Stimulated activated CD4-positive, alpha-beta T cell treated with anti-CD3 and anti-CD28 coated beads, TNF-alpha, amount 100 ng/mL, for 4 hours (primary cell): ENCODE measurements at regions not wholly inside any gene's neighbourhood (a gene's known extent, or its start where the extent isn't known, plus 50 kb on each side); places are given as distances from the start of the nearest gene placed in this dataset.

Experiments
- DNase-seq, 3 experiments: peaks; one replicate each; pipeline ENCODE4 v3.0.0-alpha.2; 2020; ENCODE audit warnings: low read depth in 3 of 3

DNA sequence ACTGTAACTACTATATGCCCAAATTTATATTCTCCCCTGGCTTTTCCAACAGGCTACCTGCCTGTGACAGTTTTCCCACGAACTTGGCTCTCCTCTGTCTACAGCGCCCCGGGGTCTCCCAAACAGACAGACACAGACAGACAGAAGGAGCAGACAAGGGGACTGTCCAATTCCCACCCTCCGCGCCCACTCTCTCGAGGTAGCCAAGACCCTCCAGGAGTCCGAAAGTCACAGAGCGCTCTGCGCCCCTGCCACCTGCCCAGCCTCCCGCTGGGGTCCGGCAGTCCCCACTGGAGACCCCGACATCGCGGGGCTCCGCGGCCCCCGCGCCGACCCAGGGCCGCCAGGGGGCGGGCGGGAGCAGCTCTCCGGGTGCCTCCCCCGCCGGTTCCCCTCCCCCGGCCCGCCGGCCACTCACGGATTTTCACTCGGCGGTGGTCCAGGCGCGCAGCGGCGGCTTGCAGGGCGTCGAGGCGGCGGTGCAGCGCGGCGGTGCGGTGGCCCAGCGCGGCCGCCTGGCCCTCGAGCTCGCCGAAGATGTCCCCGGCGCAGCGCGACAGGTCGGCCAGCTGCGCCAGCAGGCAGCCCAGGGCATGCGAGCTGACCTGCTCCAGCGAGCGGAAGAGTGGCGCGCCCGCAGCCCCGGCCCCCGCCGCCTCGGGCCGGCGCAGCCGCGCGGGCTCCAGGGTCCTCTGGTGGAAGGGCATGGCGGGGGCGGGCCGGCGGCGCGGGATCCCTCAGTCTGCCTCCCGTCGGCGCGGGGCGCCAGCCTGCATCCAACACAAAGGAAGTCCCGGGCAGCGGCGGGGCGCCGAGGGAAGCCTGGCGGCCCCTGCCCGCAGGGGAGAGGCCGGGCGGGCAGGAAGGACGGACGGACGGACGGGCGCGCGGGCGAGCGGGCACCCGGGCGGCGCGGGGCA, 81.3 kb upstream of the CCDC28A start:
- peak; percentile 15 to 48 (median 16) for DNase-seq

DNA sequence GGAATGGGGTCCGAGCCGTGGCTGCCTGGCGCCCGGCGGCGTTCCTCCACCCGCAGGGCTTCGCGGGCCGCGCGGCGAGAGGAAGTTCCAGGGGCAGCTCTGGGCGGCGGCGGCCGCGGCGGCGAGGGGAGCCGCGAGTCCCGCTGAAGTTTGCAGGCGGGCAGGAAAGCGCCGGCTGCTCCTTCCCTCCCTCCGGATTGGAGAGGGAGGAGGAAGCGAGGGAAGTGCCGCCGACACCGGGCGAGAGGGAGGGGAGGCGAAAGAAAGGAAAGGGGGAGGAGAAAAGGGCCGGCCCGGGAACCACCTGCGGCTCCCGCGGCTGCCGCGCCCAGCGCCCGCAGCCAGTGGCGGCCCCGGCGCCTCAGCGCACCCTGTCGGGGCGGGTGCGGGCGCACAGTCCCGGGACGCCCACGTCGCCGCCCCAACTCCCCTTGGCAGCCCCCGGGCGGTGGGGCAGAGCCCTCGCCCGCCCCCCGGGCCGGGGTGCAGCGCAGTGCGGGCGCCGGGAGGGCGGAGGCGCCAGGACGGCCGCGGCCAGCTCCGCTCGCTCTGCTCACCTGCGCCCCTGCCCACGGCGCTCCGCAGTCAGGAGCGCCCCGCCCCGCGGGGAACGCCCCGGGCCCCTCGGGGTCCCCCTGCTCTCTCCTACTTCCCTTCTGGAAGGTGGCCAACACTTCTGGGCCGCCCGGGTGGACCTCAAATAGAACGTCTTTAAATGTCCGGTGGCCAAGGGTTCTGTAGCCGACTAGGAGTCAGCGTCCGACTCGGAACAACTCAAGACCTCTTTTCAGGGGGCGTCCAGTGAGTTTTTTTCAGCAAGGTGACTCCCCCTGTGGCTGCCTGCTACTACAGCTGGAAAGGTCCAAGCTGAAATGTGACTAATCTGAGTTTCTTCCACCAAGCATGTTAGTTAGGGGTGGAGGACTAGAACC, 80.3 kb upstream of the CCDC28A start:
- DNase-seq: peak in 2 of 3 experiments; percentile 8 to 10

DNA sequence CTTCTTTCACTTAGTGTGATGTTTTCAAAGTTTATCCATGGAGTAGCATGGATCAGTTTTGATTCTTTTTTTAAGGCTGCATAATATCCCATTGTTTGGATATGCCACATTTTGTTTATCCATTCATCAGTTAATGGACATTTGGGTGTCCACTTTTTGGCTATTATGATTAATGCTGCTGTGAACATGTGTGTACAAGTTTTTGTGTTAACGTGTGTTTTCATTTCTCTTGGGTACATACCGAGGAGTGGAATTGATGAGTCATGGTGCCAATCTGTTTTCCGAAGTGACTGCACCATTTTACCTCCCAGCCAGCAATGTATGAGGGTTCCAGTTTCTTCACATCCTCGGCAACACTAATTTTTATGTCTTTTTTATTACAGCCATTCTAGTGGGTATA, 78.4 kb upstream of the CCDC28A start:
- DNase-seq: no peak

DNA sequence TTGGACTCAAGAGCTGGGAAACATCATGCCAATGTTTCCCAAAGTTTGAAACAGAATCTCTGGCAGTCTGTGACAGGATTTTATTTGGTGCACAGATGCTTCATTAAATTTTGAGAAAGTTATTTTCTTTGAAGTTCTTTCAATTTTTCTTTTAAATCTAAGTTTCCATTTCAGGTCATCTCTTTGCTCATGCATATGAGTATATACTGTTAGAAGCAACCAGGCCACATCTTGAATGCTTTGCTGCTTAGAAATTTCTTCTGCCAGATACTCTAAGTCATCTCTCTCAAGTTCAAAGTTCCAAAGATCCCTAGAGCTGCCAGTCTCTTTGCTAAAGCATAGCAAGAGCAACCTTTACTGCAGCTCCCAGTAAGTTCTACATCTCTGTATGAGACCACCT, 59.1 kb upstream of the CCDC28A start:
- DNase-seq: no peak

DNA sequence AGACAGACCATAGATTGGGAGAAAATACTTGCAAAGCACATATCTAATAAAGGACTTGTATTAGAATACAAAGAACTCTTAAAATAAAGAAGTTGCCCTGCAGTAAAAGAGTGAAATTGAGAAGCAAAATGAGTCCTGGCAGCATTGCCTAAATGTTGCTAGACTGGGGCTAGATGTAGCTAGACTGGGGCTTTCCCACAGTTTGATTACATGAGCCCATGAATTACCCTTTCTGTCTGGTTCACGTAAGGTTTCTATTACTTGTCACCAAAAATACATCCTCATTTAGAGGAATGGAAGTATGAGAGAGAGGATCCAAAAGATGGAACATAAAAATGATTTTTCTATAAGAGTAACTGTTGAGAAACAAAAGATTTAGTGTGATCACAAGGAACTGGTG, 57.6 kb upstream of the CCDC28A start:
- no peak for DNase-seq

DNA sequence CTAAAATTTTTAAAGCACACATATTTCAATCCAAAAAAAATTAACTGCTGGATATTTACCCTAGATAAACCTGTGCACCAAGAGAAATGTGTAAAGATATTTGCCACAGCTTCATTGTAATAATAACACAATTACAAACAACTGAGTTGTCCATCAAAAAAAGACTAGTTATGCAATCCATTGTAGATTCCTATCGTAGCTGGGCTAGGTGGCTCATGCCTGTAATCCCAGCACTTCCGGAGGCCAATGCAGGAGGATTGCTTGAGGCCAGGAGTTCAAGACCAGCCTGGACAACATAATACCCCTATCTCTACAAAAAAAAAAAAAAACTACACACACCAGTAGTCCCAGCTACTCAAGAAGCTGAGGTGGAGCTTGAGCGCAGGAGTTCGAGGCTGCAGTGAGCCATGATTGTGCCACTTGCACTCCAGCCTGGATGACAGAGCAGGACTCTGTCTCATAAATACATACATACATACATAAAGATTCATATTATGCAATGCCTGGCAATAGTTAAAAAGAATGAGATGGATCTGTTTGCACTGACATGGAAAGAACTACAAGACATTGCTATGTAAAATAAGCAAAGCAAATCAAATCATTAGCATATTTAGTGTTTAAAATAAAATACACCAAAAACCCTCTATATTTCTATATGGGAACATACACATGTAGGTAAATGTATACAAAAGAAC, 56.5 kb upstream of the CCDC28A start:
- no peak for DNase-seq

DNA sequence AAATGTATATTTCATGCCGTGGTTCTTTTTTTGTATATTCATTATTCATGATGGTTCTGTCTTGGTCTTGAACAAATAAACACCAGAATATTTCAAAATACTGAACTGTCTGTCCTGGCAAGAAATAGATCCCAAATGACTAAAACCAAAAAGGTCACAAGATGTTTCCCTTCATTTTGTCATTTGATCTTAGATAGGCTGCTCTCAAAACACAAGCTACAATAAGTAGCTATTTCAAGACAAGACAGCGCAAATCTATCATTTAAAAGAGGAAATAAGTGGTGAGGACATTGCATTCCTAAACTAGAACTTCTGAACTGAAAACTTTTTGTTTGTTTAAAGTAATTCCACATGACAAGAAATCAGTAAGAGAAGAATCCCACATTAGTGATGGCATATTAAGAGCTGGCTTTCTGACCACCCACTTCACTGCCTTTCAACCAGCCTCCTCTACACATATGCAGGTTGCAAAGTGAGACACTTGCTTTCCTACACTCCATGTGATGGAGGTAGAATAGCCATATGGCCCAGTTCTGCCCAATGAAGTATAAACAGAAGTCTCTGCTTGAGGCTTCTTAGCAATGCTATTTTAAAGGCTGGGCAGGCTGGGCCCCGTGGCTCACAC, 54.4 kb upstream of the CCDC28A start:
- no peak for DNase-seq

DNA sequence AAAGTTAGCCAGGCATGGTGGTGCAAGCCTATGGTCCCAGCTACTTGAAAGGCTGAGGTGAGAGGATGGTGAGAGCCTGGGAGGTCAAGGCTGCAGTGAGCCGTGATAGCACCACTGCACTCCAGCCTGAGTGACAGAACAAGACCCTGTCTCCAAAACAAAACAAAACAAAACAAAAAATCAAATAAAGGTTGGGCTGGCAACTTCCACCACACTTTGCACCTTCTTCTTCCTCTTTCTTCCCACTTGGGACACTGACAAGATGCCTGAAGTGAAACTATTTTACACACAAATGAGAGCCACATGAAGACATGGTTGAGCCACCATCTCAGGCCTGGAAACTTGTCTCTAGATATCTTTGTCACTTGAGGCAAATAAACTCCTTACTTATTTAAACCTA, 53.8 kb upstream of the CCDC28A start:
- no peak for DNase-seq

DNA sequence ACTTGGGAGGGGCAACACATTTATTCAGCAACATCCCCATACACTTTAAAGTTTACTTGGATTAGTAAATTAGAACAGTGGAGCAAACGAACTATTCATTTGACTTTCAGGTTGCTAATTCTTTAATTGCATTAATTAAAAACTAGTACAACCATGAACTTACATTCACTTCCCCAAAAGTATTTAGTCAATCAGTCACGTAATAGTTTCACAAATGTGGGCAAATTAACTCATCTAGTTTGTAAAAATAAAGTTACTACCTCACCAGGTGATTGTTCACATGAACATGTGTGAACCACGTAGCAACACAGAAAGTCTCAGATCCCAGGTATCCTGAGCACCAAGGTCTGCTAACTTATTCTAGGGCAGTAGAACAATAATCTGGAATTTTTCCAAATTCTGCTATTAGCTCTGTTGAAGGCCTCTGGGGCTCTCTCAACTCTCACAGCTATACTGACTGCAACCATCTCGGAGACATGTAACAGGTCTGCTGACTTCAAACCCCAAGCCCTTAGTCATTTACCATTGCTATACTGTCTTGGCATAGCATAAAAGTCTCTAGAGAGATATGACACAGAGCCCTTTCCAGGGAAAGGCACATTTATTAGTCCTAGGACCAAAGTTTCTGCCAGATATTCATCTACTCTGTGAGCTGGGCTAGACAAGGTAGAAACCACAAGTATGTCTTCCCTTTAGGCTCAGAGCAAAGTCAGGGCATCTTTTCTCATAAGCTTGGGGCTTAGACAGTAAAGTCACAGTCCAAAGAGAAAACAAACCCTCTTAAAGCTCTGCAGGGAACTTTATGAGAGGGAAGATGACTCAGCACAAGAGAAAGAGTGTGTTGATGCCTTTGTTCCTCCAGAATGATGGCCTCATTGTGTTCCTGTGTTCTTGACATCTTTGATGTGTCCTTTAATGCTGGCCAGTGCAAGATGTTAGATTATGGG, 50.9 kb upstream of the CCDC28A start:
- no peak for DNase-seq
